RWPE2 (cell line): ENCODE measurements at regions not wholly inside any gene's neighbourhood (a gene's known extent, or its start where the extent isn't known, plus 50 kb on each side); places are given as distances from the start of the nearest gene placed in this dataset.
"Not testable (repeated sequence)": the region's sequence is repeated elsewhere in the genome, so short reads cannot be mapped to it uniquely, and the experiment has no call there.

Source experiments
- ATAC-seq: fragments of 200-7000 bp; cut with Tn5 transposase; 3 replicates; pipeline ENCODE4 v1.9.1; 2021; ENCODE audit warnings: low read depth
- DNase-seq: peaks from one replicate; pipeline ENCODE4 v3.0.0-alpha.2; 2020; ENCODE audit warnings: low spot score
- H3K27ac ChIP-seq: fragments of 450-650 bp; 2 replicates; pipeline ENCODE4 v1.5.1; 2017; ENCODE audit warnings: mild to moderate bottlenecking; ENCODE audit not compliant: poor library complexity, severe bottlenecking
- H3K27me3 ChIP-seq: fragments of 250-450 bp; sonication (Bioruptor Pico); 2 replicates; pipeline ENCODE4 v1.5.1; 2021; ENCODE audit warnings: mild to moderate bottlenecking, moderate library complexity; ENCODE audit not compliant: insufficient read depth, poor library complexity, severe bottlenecking
- H3K36me3 ChIP-seq: fragments of 250-450 bp; sonication (Bioruptor Pico); 2 replicates; pipeline ENCODE4 v1.5.1; 2020; ENCODE audit warnings: low read depth, mild to moderate bottlenecking, moderate library complexity
- H3K4me1 ChIP-seq: fragments of 250-450 bp; sonication (Bioruptor Pico); 2 replicates; pipeline ENCODE4 v1.5.1; 2021; ENCODE audit warnings: mild to moderate bottlenecking, moderate library complexity; ENCODE audit not compliant: insufficient read depth, poor library complexity, severe bottlenecking
- H3K4me3 ChIP-seq: fragments of 250-450 bp; sonication (Bioruptor Pico); 2 replicates; pipeline ENCODE4 v1.5.1; 2021; ENCODE audit warnings: mild to moderate bottlenecking, moderate library complexity; ENCODE audit not compliant: severe bottlenecking
- H3K9me3 ChIP-seq: fragments of 250-450 bp; sonication (Bioruptor Pico); 2 replicates; pipeline ENCODE4 v1.5.1; 2021; ENCODE audit warnings: mild to moderate bottlenecking, moderate library complexity; ENCODE audit not compliant: severe bottlenecking
- CTCF ChIP-seq: fragments of 450-650 bp; IDR thresholded peaks from one replicate; pipeline ENCODE4 v1.5.1; 2017; ENCODE audit warnings: mild to moderate bottlenecking, moderate library complexity; ENCODE audit not compliant: poor library complexity, severe bottlenecking

- H3K36me3 ChIP-seq: no peaks in the 10 kb centered on the region
- ATAC-seq (no peak), DNase-seq (no peak)
- no peak overlapping the region for H3K4me3 ChIP-seq
- no peak for TF ChIP-seq CTCF
- no peaks in the 10 kb centered on the region for H3K27me3 ChIP-seq
- no peaks in the 10 kb centered on the region for H3K9me3 ChIP-seq
- H3K4me1 ChIP-seq: no peaks in the 10 kb centered on the region
- H3K27ac ChIP-seq: no peak overlapping the region
Observed at GRCh38 chr2:139556789-139557188, 776.6 kb upstream of the NXPH2 start.

- Histone ChIP-seq H3K4me3 (no peak overlapping the region), H3K36me3 (no peaks in the 10 kb centered on the region), H3K27ac (no peak overlapping the region), H3K9me3 (no peaks in the 10 kb centered on the region), H3K27me3 (peaks cover 7% of the 10 kb centered on the region), H3K4me1 (no peaks in the 10 kb centered on the region)
- no peak for ATAC-seq
- no peak for DNase-seq
- TF ChIP-seq CTCF: no peak
Observed at GRCh38 chr2:139550873-139551272, 770.7 kb upstream of the NXPH2 start.

DNA sequence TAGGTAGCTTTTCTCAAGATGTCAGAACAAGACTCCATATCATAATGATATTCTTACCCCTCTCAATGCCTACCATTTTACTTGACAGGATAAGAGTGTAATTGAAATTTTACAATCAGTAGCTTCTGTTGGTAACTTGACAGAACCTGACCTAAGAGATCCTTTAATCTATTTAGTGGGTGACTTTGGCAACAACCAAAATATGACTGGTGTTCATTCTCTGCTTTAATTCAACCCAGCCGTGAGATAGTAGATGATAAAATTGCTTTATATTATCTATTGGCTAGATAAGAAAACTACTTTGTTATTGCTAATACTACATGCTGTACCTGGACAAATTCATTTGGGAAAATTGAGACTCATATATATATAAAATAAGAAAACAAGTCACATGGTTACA is 770.2 kb upstream of the NXPH2 start:
- ATAC-seq: no peak
- no peak for TF ChIP-seq CTCF
- Histone ChIP-seq H3K36me3 (no peaks in the 10 kb centered on the region), H3K27me3 (peaks cover 7% of the 10 kb centered on the region), H3K4me3 (no peak overlapping the region), H3K27ac (no peak overlapping the region), H3K9me3 (no peaks in the 10 kb centered on the region), H3K4me1 (no peaks in the 10 kb centered on the region)
- DNase-seq: no peak

DNA sequence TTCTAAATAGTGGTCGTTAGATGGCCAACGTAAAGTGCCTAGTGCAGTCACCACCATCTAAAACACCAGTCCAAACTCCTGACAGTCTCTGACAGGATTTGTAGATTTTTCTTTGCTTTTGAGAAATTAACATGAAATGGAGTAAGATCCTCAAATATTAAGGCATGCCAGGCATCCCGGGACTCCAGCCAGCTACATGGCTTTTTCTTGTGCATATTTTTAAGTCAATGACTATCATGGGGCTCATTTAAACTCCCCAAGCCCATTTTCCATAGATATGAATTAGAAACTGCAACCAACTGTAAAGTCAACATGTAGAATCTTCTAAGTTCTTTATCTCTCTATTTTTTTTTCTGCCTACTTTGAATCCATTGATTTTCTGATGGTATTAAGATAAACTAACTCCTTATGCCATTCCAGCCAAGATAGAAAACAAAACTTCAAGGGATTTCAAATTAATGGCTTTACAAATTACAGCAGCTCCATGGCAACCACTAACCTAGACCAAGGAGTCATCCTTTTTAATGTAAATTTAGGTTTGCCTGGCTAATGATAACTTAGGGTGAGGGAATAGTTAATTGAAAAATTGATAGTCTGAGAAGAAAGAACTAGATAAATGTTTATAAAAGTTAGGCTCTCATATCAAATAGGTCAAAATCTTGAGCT is 764.1 kb upstream of the NXPH2 start:
- H3K4me1 ChIP-seq: no peaks in the 10 kb centered on the region

GRCh38 chr2:139538332-139539020 is 758.3 kb upstream of the NXPH2 start:
- H3K4me3 ChIP-seq, H3K27ac ChIP-seq, H3K9me3 ChIP-seq, ATAC-seq, DNase-seq, H3K27me3 ChIP-seq, H3K36me3 ChIP-seq, H3K4me1 ChIP-seq: not testable (repeated sequence)

More for the DNA sequence above, 764.1 kb upstream of the NXPH2 start:
- Histone ChIP-seq H3K9me3 (no peaks in the 10 kb centered on the region), H3K27ac (no peak overlapping the region), H3K4me3 (no peak overlapping the region), H3K36me3 (no peaks in the 10 kb centered on the region), H3K27me3 (peaks cover 7% of the 10 kb centered on the region)
- ATAC-seq (no peak), DNase-seq (no peak)
- no peak for TF ChIP-seq CTCF
